Stomach (tissue), 4 donors: ENCODE measurements at regions not wholly inside any gene's neighbourhood (a gene's known extent, or its start where the extent isn't known, plus 50 kb on each side); places are given as distances from the start of the nearest gene placed in this dataset.

Experiments
- CTCF ChIP-seq, 7 experiments: fragments of 450-650 bp in 4 of 7; fragments of 200-600 bp in 3 of 7; sonication (generic) in 3 of 7; IDR thresholded peaks; one replicate each; pipeline ENCODE4 v1.5.1; 2016 to 2019; ENCODE audit warnings: antibody characterized with exemption in 7 of 7, control low read depth in 2 of 7, mild to moderate bottlenecking in 1 of 7
- EP300 ChIP-seq: sonication (generic); formaldehyde crosslinking; IDR thresholded peaks from one replicate; pipeline ENCODE4 v1.6.1; 2017; ENCODE audit warnings: antibody characterized with exemption
- POLR2A ChIP-seq, 4 donors: fragments of 450-650 bp; IDR thresholded peaks; one replicate each; pipeline ENCODE4 v1.6.1; 2016; ENCODE audit warnings: antibody characterized with exemption in 4 of 4, control low read depth in 2 of 4, mild to moderate bottlenecking in 1 of 4, moderate library complexity in 1 of 4
- POLR2AphosphoS5 ChIP-seq, 3 donors: sonication (generic); formaldehyde crosslinking; IDR thresholded peaks; one replicate each; pipeline ENCODE4 v1.6.1; 2016; ENCODE audit warnings: antibody characterized with exemption in 3 of 3

- TF ChIP-seq CTCF (IDR thresholded peaks at IDR 0.05) = no peak
- no peak for TF ChIP-seq POLR2A (IDR thresholded peaks at IDR 0.05)
- no peak for TF ChIP-seq EP300
- TF ChIP-seq POLR2AphosphoS5 (IDR thresholded peaks at IDR 0.05) = no peak
Observed at GRCh38 chr21:38960251-38960650, 154.5 kb downstream of the ETS2 start.
